ENCODE measurements at regions not wholly inside any gene's neighbourhood (a gene's known extent, or its start where the extent isn't known, plus 50 kb on each side); places are given as distances from the start of the nearest gene placed in this dataset.

GRCh38 chr3:162938083-162938482, 1441.5 kb downstream of the OTOL1 start:
- no peak for ATAC-seq (ENCODE audit: low FRiP score in 2 of 2)
- H3K4me3 ChIP-seq = no peak overlapping the region
- 37 to 47% methylated on average over 2 of the region's 2 CpGs for WGBS, 2 donors
- H3K27ac ChIP-seq = no peak overlapping the region
- H3K9me3 ChIP-seq = no peaks in the 10 kb centered on the region
- no peaks in the 10 kb centered on the region for H3K4me1 ChIP-seq
- no peak for DNase-seq
- TF ChIP-seq POLR2AphosphoS5 (IDR thresholded peaks at IDR 0.05) = no peak
- TF ChIP-seq EP300 (IDR thresholded peaks at IDR 0.05) = no peak
- no peak for TF ChIP-seq CTCF (IDR thresholded peaks at IDR 0.05)
- H3K36me3 ChIP-seq = no peaks in the 10 kb centered on the region
- no peaks in the 10 kb centered on the region for H3K27me3 ChIP-seq

GRCh38 chr3:162945626-162946025, 1449.0 kb downstream of the OTOL1 start:
- DNase-seq (no peak), ATAC-seq (ENCODE audit: low FRiP score in 2 of 2) (no peak)
- H3K9me3 ChIP-seq = no peaks in the 10 kb centered on the region
- H3K27me3 ChIP-seq = no peaks in the 10 kb centered on the region
- H3K36me3 ChIP-seq = no peaks in the 10 kb centered on the region
- 0% methylated on average over 1 of the region's 1 CpG for WGBS, 2 donors
- no peak overlapping the region for H3K4me3 ChIP-seq
- no peaks in the 10 kb centered on the region for H3K4me1 ChIP-seq
- no peak for TF ChIP-seq POLR2AphosphoS5 (IDR thresholded peaks at IDR 0.05)
- no peak for TF ChIP-seq EP300 (IDR thresholded peaks at IDR 0.05)
- TF ChIP-seq POLR2A (IDR thresholded peaks at IDR 0.05) = no peak
- TF ChIP-seq CTCF (IDR thresholded peaks at IDR 0.05) = no peak
- no peak overlapping the region for H3K27ac ChIP-seq

GRCh38 chr3:162956711-162957110, 1460.1 kb downstream of the OTOL1 start:
- Histone ChIP-seq H3K27ac (no peak overlapping the region), H3K9me3 (no peaks in the 10 kb centered on the region), H3K36me3 (no peaks in the 10 kb centered on the region), H3K4me3 (no peak overlapping the region), H3K4me1 (no peaks in the 10 kb centered on the region), H3K27me3 (no peaks in the 10 kb centered on the region)
- ATAC-seq (ENCODE audit: low FRiP score in 2 of 2) (no peak), DNase-seq (no peak)
- no peak for TF ChIP-seq EP300 (IDR thresholded peaks at IDR 0.05)
- no peak for TF ChIP-seq CTCF (IDR thresholded peaks at IDR 0.05)
- TF ChIP-seq POLR2AphosphoS5 (IDR thresholded peaks at IDR 0.05) = no peak
- TF ChIP-seq POLR2A (IDR thresholded peaks at IDR 0.05) = no peak

GRCh38 chr3:162960269-162960668, 1463.7 kb downstream of the OTOL1 start:
- no peaks in the 10 kb centered on the region for H3K36me3 ChIP-seq
- no peaks in the 10 kb centered on the region for H3K4me1 ChIP-seq
- no peaks in the 10 kb centered on the region for H3K9me3 ChIP-seq
- H3K27me3 ChIP-seq = no peaks in the 10 kb centered on the region
- DNase-seq (no peak), ATAC-seq (ENCODE audit: low FRiP score in 2 of 2) (no peak)
- 71 to 74% methylated on average over 1 of the region's 1 CpG for WGBS, 2 donors
- H3K4me3 ChIP-seq = no peak overlapping the region
- TF ChIP-seq POLR2A (IDR thresholded peaks at IDR 0.05) (no peak), CTCF (IDR thresholded peaks at IDR 0.05) (no peak), EP300 (IDR thresholded peaks at IDR 0.05) (no peak)
- H3K27ac ChIP-seq = no peak overlapping the region

DNA sequence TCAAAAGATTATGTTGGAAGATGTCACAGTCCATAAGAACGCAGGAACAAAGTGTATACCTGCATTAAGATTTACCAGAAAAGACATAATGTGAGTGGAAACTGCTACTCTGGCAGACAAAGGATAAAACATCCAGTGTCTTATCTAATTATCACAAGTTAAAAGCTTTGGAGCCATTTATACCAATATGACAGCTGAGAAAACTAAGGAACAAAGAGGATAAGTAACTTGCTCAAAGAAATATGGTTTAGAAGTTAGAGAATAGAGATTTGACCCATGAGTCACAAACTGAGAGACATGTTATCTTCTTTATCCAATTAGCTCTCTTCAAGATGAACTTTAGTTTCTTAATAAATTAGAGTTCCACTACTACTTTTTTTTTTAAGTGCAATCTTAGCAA, 1473.7 kb downstream of the OTOL1 start:
- H3K36me3 ChIP-seq = no peaks in the 10 kb centered on the region
- H3K4me3 ChIP-seq = no peak overlapping the region
- no peak overlapping the region for H3K27ac ChIP-seq
- 88 to 95% methylated on average over 1 of the region's 1 CpG for WGBS, 2 donors
- no peaks in the 10 kb centered on the region for H3K27me3 ChIP-seq
- ATAC-seq (ENCODE audit: low FRiP score in 2 of 2) (no peak), DNase-seq (no peak)
- TF ChIP-seq CTCF (IDR thresholded peaks at IDR 0.05) (no peak), POLR2AphosphoS5 (IDR thresholded peaks at IDR 0.05) (no peak), POLR2A (IDR thresholded peaks at IDR 0.05) (no peak), EP300 (IDR thresholded peaks at IDR 0.05) (no peak)
- H3K9me3 ChIP-seq = no peaks in the 10 kb centered on the region
- no peaks in the 10 kb centered on the region for H3K4me1 ChIP-seq

Data from upper lobe of left lung (tissue), 6 donors.